ENCODE measurements at regions not wholly inside any gene's neighbourhood (a gene's known extent, or its start where the extent isn't known, plus 50 kb on each side); places are given as distances from the start of the nearest gene placed in this dataset.

DNA sequence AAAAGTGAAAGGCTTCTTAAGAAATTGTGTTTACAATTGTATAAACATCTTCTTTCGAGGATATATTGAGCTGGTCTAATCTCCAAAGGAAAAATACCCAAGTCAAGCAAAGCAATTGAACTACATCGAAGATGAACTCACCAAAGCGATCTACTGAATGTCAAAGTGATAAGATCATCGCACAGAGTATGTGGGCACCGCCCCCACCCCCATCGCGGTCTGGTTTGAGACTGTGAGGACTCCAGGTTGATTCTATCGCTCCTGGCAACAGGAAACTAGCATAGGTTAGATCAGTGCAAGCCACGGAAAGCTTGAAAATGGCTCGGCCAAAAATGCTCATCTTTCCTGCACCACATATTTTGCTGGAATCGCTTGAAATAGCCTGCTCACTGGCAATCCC lies 133.2 kb upstream of the RPS6KA2 start:
- no peak for ATAC-seq
- TF ChIP-seq SNAI2 (CRISPR knock-in tag; IDR thresholded peaks at IDR 0.05) (no peak), ZC3H10 (CRISPR knock-in tag; IDR thresholded peaks at IDR 0.05) (no peak), ZNF8 (CRISPR knock-in tag; IDR thresholded peaks at IDR 0.05) (no peak), CSDC2 (CRISPR knock-in tag; IDR thresholded peaks at IDR 0.05) (no peak), ZNF565 (CRISPR knock-in tag; conservative IDR thresholded peaks at IDR 0.05; ENCODE audit: low read depth) (no peak), ISL1 (CRISPR knock-in tag; IDR thresholded peaks at IDR 0.05) (no peak), GLIS3 (CRISPR knock-in tag; IDR thresholded peaks at IDR 0.05) (no peak), TOX (CRISPR knock-in tag; IDR thresholded peaks at IDR 0.05; ENCODE audit: borderline replicate concordance) (no peak), TCF4 (CRISPR knock-in tag; IDR thresholded peaks at IDR 0.05; ENCODE audit: borderline replicate concordance) (no peak)
- TF ChIP-seq, protein P1, sequence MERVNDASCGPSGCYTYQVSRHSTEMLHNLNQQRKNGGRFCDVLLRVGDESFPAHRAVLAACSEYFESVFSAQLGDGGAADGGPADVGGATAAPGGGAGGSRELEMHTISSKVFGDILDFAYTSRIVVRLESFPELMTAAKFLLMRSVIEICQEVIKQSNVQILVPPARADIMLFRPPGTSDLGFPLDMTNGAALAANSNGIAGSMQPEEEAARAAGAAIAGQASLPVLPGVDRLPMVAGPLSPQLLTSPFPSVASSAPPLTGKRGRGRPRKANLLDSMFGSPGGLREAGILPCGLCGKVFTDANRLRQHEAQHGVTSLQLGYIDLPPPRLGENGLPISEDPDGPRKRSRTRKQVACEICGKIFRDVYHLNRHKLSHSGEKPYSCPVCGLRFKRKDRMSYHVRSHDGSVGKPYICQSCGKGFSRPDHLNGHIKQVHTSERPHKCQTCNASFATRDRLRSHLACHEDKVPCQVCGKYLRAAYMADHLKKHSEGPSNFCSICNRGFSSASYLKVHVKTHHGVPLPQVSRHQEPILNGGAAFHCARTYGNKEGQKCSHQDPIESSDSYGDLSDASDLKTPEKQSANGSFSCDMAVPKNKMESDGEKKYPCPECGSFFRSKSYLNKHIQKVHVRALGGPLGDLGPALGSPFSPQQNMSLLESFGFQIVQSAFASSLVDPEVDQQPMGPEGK (CRISPR knock-in tag; IDR thresholded peaks at IDR 0.05; ENCODE audit: borderline replicate concordance): no peak
- TF ChIP-seq, protein P2, sequence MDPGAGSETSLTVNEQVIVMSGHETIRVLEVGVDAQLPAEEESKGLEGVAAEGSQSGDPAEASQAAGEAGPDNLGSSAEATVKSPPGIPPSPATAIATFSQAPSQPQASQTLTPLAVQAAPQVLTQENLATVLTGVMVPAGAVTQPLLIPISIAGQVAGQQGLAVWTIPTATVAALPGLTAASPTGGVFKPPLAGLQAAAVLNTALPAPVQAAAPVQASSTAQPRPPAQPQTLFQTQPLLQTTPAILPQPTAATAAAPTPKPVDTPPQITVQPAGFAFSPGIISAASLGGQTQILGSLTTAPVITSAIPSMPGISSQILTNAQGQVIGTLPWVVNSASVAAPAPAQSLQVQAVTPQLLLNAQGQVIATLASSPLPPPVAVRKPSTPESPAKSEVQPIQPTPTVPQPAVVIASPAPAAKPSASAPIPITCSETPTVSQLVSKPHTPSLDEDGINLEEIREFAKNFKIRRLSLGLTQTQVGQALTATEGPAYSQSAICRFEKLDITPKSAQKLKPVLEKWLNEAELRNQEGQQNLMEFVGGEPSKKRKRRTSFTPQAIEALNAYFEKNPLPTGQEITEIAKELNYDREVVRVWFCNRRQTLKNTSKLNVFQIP (CRISPR knock-in tag; IDR thresholded peaks at IDR 0.05; ENCODE audit: borderline replicate concordance, low read depth): no peak

GRCh38 chr6:166758136-166758704 lies 131.2 kb upstream of the RPS6KA2 start:
- no peak for TF ChIP-seq PPARA (CRISPR knock-in tag; IDR thresholded peaks at IDR 0.05; ENCODE audit: borderline replicate concordance)
- TF ChIP-seq ZNF8 (CRISPR knock-in tag; IDR thresholded peaks at IDR 0.05): no peak
- TF ChIP-seq, protein P3, sequence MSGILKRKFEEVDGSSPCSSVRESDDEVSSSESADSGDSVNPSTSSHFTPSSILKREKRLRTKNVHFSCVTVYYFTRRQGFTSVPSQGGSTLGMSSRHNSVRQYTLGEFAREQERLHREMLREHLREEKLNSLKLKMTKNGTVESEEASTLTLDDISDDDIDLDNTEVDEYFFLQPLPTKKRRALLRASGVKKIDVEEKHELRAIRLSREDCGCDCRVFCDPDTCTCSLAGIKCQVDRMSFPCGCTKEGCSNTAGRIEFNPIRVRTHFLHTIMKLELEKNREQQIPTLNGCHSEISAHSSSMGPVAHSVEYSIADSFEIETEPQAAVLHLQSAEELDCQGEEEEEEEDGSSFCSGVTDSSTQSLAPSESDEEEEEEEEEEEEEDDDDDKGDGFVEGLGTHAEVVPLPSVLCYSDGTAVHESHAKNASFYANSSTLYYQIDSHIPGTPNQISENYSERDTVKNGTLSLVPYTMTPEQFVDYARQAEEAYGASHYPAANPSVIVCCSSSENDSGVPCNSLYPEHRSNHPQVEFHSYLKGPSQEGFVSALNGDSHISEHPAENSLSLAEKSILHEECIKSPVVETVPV (CRISPR knock-in tag; IDR thresholded peaks at IDR 0.05): no peak
- TF ChIP-seq, protein P4, sequence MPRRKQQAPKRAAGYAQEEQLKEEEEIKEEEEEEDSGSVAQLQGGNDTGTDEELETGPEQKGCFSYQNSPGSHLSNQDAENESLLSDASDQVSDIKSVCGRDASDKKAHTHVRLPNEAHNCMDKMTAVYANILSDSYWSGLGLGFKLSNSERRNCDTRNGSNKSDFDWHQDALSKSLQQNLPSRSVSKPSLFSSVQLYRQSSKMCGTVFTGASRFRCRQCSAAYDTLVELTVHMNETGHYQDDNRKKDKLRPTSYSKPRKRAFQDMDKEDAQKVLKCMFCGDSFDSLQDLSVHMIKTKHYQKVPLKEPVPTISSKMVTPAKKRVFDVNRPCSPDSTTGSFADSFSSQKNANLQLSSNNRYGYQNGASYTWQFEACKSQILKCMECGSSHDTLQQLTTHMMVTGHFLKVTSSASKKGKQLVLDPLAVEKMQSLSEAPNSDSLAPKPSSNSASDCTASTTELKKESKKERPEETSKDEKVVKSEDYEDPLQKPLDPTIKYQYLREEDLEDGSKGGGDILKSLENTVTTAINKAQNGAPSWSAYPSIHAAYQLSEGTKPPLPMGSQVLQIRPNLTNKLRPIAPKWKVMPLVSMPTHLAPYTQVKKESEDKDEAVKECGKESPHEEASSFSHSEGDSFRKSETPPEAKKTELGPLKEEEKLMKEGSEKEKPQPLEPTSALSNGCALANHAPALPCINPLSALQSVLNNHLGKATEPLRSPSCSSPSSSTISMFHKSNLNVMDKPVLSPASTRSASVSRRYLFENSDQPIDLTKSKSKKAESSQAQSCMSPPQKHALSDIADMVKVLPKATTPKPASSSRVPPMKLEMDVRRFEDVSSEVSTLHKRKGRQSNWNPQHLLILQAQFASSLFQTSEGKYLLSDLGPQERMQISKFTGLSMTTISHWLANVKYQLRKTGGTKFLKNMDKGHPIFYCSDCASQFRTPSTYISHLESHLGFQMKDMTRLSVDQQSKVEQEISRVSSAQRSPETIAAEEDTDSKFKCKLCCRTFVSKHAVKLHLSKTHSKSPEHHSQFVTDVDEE (CRISPR knock-in tag; IDR thresholded peaks at IDR 0.05): no peak
- ATAC-seq: no peak

GRCh38 chr6:166757232-166758135 lies 130.4 kb upstream of the RPS6KA2 start:
- TF ChIP-seq, protein P5, sequence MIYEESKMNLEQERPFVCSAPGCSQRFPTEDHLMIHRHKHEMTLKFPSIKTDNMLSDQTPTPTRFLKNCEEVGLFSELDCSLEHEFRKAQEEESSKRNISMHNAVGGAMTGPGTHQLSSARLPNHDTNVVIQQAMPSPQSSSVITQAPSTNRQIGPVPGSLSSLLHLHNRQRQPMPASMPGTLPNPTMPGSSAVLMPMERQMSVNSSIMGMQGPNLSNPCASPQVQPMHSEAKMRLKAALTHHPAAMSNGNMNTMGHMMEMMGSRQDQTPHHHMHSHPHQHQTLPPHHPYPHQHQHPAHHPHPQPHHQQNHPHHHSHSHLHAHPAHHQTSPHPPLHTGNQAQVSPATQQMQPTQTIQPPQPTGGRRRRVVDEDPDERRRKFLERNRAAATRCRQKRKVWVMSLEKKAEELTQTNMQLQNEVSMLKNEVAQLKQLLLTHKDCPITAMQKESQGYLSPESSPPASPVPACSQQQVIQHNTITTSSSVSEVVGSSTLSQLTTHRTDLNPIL (CRISPR knock-in tag; IDR thresholded peaks at IDR 0.05; ENCODE audit: low read depth): no peak
- TF ChIP-seq ZNF565 (CRISPR knock-in tag; conservative IDR thresholded peaks at IDR 0.05; ENCODE audit: low read depth): no peak
- TF ChIP-seq ZNF8 (CRISPR knock-in tag; IDR thresholded peaks at IDR 0.05): no peak
- TF ChIP-seq ESRRG (CRISPR knock-in tag; IDR thresholded peaks at IDR 0.05): no peak
- ATAC-seq: peak; percentile 37; the same call in 2 of the 3 replicates

Measured in SK-N-SH treated with all-trans-retinoic acid at 6 μM for 48 hours (cell line).